GM11168 (cell line): ENCODE measurements at regions not wholly inside any gene's neighbourhood (a gene's known extent, or its start where the extent isn't known, plus 50 kb on each side); places are given as distances from the start of the nearest gene placed in this dataset.

Experiments
- in situ Hi-C: fragments of 300-500 bp; cut with MboI; formaldehyde crosslinking; loops from one replicate; pipeline ENCODE4 v1.12.0; 2022; ENCODE audit warnings: low sequenced_read_pairs; ENCODE audit not compliant: unreplicated experiment

GRCh38 chr12:69059465-69060457 lies 126.8 kb upstream of the CPM start:
- in situ Hi-C loops: no loop called here

- in situ Hi-C loops: no loop called here
Observed at GRCh38 chr12:69061574-69061973, 128.6 kb upstream of the CPM start.

- in situ Hi-C loops: no loop called here
Observed at GRCh38 chr12:69062621-69063237, 129.8 kb upstream of the CPM start.

GRCh38 chr12:69064734-69065443 lies 131.9 kb upstream of the CPM start:
- in situ Hi-C loops: no loop called here

- in situ Hi-C loops: no loop called here
Observed at GRCh38 chr12:69065775-69066174, 132.8 kb upstream of the CPM start.

- in situ Hi-C loops: no loop called here
Observed at GRCh38 chr12:69066492-69067373, 133.8 kb upstream of the CPM start.

GRCh38 chr12:69067713-69068112 lies 134.7 kb upstream of the CPM start:
- in situ Hi-C loops: no loop called here

GRCh38 chr12:69068448-69068847 lies 135.5 kb upstream of the CPM start:
- in situ Hi-C loops: no loop called here

GRCh38 chr12:69069479-69069878 lies 136.5 kb upstream of the CPM start:
- in situ Hi-C loops: no loop called here

GRCh38 chr12:69070319-69071090 lies 137.5 kb upstream of the CPM start:
- in situ Hi-C loops: loop anchor here (5.0 kb wide), 1 partner anchor 213 kb away; no protein-coding TSS in a partner anchor

- in situ Hi-C loops: loop anchor here (5.0 kb wide), 1 partner anchor 214 kb away; no protein-coding TSS in a partner anchor
Observed at GRCh38 chr12:69071091-69071370, 138.1 kb upstream of the CPM start.

GRCh38 chr12:69073035-69073434 lies 140.1 kb upstream of the CPM start:
- in situ Hi-C loops: loop anchor here (5.0 kb wide), 1 partner anchor 216 kb away; no protein-coding TSS in a partner anchor

GRCh38 chr12:69074556-69075349 lies 141.8 kb upstream of the CPM start:
- in situ Hi-C loops: loop anchor here (5.0 kb wide), 1 partner anchor 217 kb away; no protein-coding TSS in a partner anchor

GRCh38 chr12:69083689-69084088 lies 150.7 kb upstream of the CPM start:
- in situ Hi-C loops: no loop called here

GRCh38 chr12:69084816-69085378 lies 151.9 kb upstream of the CPM start:
- in situ Hi-C loops: no loop called here

- in situ Hi-C loops: no loop called here
Observed at GRCh38 chr12:69085852-69086251, 152.9 kb upstream of the CPM start.

- in situ Hi-C loops: no loop called here
Observed at GRCh38 chr12:69087986-69088385, 151.4 kb upstream of the CPSF6 start.

- in situ Hi-C loops: no loop called here
Observed at GRCh38 chr12:69090722-69091121, 148.6 kb upstream of the CPSF6 start.
